GM12878 (cell line): ENCODE measurements at regions not wholly inside any gene's neighbourhood (a gene's known extent, or its start where the extent isn't known, plus 50 kb on each side); places are given as distances from the start of the nearest gene placed in this dataset.

ENCODE experiments used
- ATAC-seq: fragments of 200-7000 bp; cut with Tn5 transposase; 3 replicates; pipeline ENCODE4 v1.9.1; 2020; ENCODE audit warnings: mild to moderate bottlenecking, moderate library complexity
- BruUV-seq: library from RNA; stranded (reverse); fragments of 400-500 nt; replicated peaks from 2 replicates; lab custom pipeline; 2021; lab: Mats Ljungman, UMichigan
- CTCF ChIA-PET: fragments of 300-600 bp; sonication (Branson Sonifier 250); formaldehyde crosslinking; extraction: SDS; loops from one replicate; lab custom pipeline; 2021; ENCODE audit warnings: inconsistent platforms; lab: Yijun Ruan, JAX
- POLR2A ChIA-PET: fragments of 350-600 bp; formaldehyde crosslinking; extraction: SDS; loops from one replicate; lab custom pipeline; 2021; ENCODE audit warnings: inconsistent platforms; lab: Charles Lee
- RAD21 ChIA-PET: fragments of 300-600 bp; sonication (Branson Sonifier 250); formaldehyde crosslinking; loops from one replicate; lab custom pipeline; 2023; ENCODE audit warnings: antibody characterized with exemption; ENCODE audit not compliant: unreplicated experiment; lab: Charles Lee
- SMC1A ChIA-PET: fragments of 300-600 bp; sonication (Branson Sonifier 250); formaldehyde crosslinking; loops from one replicate; lab custom pipeline; 2023; ENCODE audit not compliant: unreplicated experiment, uncharacterized antibody; lab: Charles Lee
- DNase-seq: peaks from one replicate; pipeline ENCODE4 v3.0.0-alpha.2; 2011; ENCODE audit warnings: low read depth, low spot score
- FAIRE-seq: peaks from 3 replicates; lab custom pipeline; 2011; peaks lifted over from hg19 to GRCh38; lab: Jason Lieb, UNC
- H2AFZ ChIP-seq: 2 replicates; pipeline ENCODE4 v1.6.0; 2011; ENCODE audit warnings: low read depth, low read length, control low read depth; ENCODE audit not compliant: control insufficient read depth
- H3K27ac ChIP-seq: 2 replicates; pipeline ENCODE4 v1.5.1; 2011; ENCODE audit warnings: control low read depth; ENCODE audit not compliant: control insufficient read depth, insufficient read depth
- H3K27me3 ChIP-seq, 2 experiments: replicated peaks in 1 of 2; 2 replicates each; pipeline versions ENCODE4 v1.6.0 to v1.6.1; 2011; ENCODE audit warnings: low read length in 1 of 2; ENCODE audit not compliant: control insufficient read depth in 2 of 2, insufficient read depth in 2 of 2
- H3K36me3 ChIP-seq, 2 experiments: 2 replicates each; pipeline ENCODE4 v1.5.1; 2011; ENCODE audit warnings: low read length in 1 of 2; ENCODE audit not compliant: control insufficient read depth in 2 of 2, insufficient read depth in 2 of 2
- H3K4me1 ChIP-seq: 2 replicates; pipeline ENCODE4 v1.6.1; 2011; ENCODE audit warnings: mild to moderate bottlenecking, low read length, moderate library complexity, mixed read lengths; ENCODE audit not compliant: control insufficient read depth, insufficient read depth
- H3K4me2 ChIP-seq: 2 replicates; pipeline ENCODE4 v1.6.0; 2011; ENCODE audit warnings: control low read depth; ENCODE audit not compliant: control insufficient read depth, insufficient read depth
- H3K4me3 ChIP-seq: fragments of 200-600 bp; sonication (generic); 2 replicates; pipeline ENCODE4 v1.5.1; 2016
- H3K79me2 ChIP-seq: 2 replicates; pipeline ENCODE4 v1.6.0; 2011; ENCODE audit warnings: low read length; ENCODE audit not compliant: control insufficient read depth, insufficient read depth
- H3K9ac ChIP-seq: 2 replicates; pipeline ENCODE4 v1.8.0; 2011; ENCODE audit warnings: low read length, control low read depth, mixed read lengths; ENCODE audit not compliant: control insufficient read depth, insufficient read depth
- H3K9me3 ChIP-seq: replicated peaks from 3 replicates; pipeline ENCODE4 v1.5.1; 2011; ENCODE audit warnings: mild to moderate bottlenecking, low read length; ENCODE audit not compliant: control insufficient read depth, insufficient read depth
- H4K20me1 ChIP-seq: 2 replicates; pipeline ENCODE4 v1.6.0; 2011; ENCODE audit not compliant: control insufficient read depth, insufficient read depth
- BCLAF1 ChIP-seq: fragments of 450-650 bp; IDR thresholded peaks from 2 replicates; pipeline ENCODE4 v1.6.1; 2017; ENCODE audit warnings: antibody characterized with exemption, mild to moderate bottlenecking, moderate library complexity
- CBFB ChIP-seq: IDR thresholded peaks from 2 replicates; pipeline ENCODE4 v1.6.1; 2016; ENCODE audit warnings: antibody characterized with exemption, low read depth
- MTA3 ChIP-seq: IDR thresholded peaks from 2 replicates; pipeline ENCODE4 v1.6.1; 2012; ENCODE audit warnings: low read length, inconsistent platforms, borderline replicate concordance
- NBN ChIP-seq: fragments of 450-650 bp; IDR thresholded peaks from 2 replicates; pipeline ENCODE4 v1.6.1; 2016
- PAX5 ChIP-seq: IDR thresholded peaks from 2 replicates; pipeline ENCODE4 v1.6.1; 2011; ENCODE audit warnings: low read depth, low read length, borderline replicate concordance
- RUNX3 ChIP-seq: IDR thresholded peaks from 2 replicates; pipeline ENCODE4 v1.6.1; 2012; ENCODE audit warnings: low read length, inconsistent platforms
- SKIL ChIP-seq: fragments of 450-650 bp; IDR thresholded peaks from 2 replicates; pipeline ENCODE4 v1.6.1; 2017; ENCODE audit warnings: mild to moderate bottlenecking, low read depth, inconsistent platforms; ENCODE audit not compliant: poor library complexity, severe bottlenecking
- SPI1 ChIP-seq: IDR thresholded peaks from 2 replicates; pipeline ENCODE4 v1.6.1; 2011; ENCODE audit warnings: low read depth, mild to moderate bottlenecking, low read length, moderate library complexity, borderline replicate concordance; ENCODE audit not compliant: insufficient read depth
- STAT1 ChIP-seq: fragments of 450-650 bp; conservative IDR thresholded peaks from 2 replicates; pipeline ENCODE4 v1.6.1; 2014; ENCODE audit warnings: antibody characterized with exemption, mild to moderate bottlenecking
- TCF12 ChIP-seq: IDR thresholded peaks from 2 replicates; pipeline ENCODE4 v1.6.1; 2011; ENCODE audit warnings: low read depth, mild to moderate bottlenecking, low read length
- TCF7 ChIP-seq: IDR thresholded peaks from 2 replicates; pipeline ENCODE4 v1.6.1; 2014; ENCODE audit warnings: antibody characterized with exemption, borderline replicate concordance
- YY1 ChIP-seq: IDR thresholded peaks from 2 replicates; pipeline ENCODE4 v1.6.1; 2011; ENCODE audit warnings: low read depth, mild to moderate bottlenecking, low read length
- WGBS: methylation state at CpG from one replicate; pipeline ENCODE4 v1.1.6; 2016; ENCODE audit warnings: low lambda C conversion rate; ENCODE audit not compliant: insufficient replicate concordance, insufficient coverage; ENCODE audit errors: missing lambda C conversion rate; 5-methylcytosine and 5-hydroxymethylcytosine counted together
- in situ Hi-C: fragments of 300-500 bp; cut with MboI; formaldehyde crosslinking; loops from 9 replicates; pipeline ENCODE4 v1.14.3; 2018; ENCODE audit warnings: mixed read lengths
- intact Hi-C: fragments of 100-400 bp; cut with micrococcal nuclease; formaldehyde crosslinking; loops from one replicate; pipeline ENCODE4 v1.14.2; 2022; ENCODE audit not compliant: unreplicated experiment

GRCh38 chr2:235206399-235206798, 254.6 kb downstream of the SH3BP4 start (continued):
- TF ChIP-seq NBN (no peak), MTA3 (no peak)

- intact Hi-C loops, result no loop called here
- peak; percentile 37; the same call in 1 of the 3 replicates for ATAC-seq
- Histone ChIP-seq H3K4me2 (no peak overlapping the region), H3K4me3 (no peak overlapping the region), H3K9ac (no peak overlapping the region), H2AFZ (no peak overlapping the region), H3K9me3 (no peaks in the 10 kb centered on the region; the same call in 2 of the 3 replicates), H3K27me3 (no peaks in the 10 kb centered on the region), H3K27ac (no peak overlapping the region), H4K20me1 (no peaks in the 10 kb centered on the region), H3K79me2 (no peaks in the 10 kb centered on the region), H3K36me3 (no peaks in the 10 kb centered on the region), H3K4me1 (no peaks in the 10 kb centered on the region)
- POLR2A ChIA-PET, result no interaction called here
- WGBS, result 26% methylated on average over 5 of the region's 5 CpGs
- in situ Hi-C loops, result no loop called here
- no TSS peak for BruUV-seq
- no peak for DNase-seq
- FAIRE-seq, result no peak
- SMC1A ChIA-PET, result no interaction called here
- RAD21 ChIA-PET, result no interaction called here
- no peak for TF ChIP-seq CBFB
- 0 out of 2 replicates have a peak, but pooled peaks have one; percentile 49 for TF ChIP-seq TCF12
- no peak for TF ChIP-seq SPI1
- TF ChIP-seq STAT1, result no peak
- peak; percentile 26; the same call in 1 of the 2 replicates for TF ChIP-seq RUNX3
- CTCF ChIA-PET, result interaction anchor here (0.5 kb wide), 1 partner anchor 77 kb away, joined by 3 read pairs; no protein-coding TSS in a partner anchor
These were observed 255.3 kb downstream of the SH3BP4 start for GRCh38 chr2:235206980-235207579.

- ATAC-seq (no peak), DNase-seq (no peak), FAIRE-seq (no peak)
- RAD21 ChIA-PET, result no interaction called here
- Histone ChIP-seq H2AFZ (no peak overlapping the region), H3K4me1 (no peaks in the 10 kb centered on the region), H3K4me3 (no peak overlapping the region), H3K36me3 (no peaks in the 10 kb centered on the region), H3K27ac (no peak overlapping the region), H3K4me2 (no peak overlapping the region), H4K20me1 (no peaks in the 10 kb centered on the region), H3K9ac (no peak overlapping the region), H3K79me2 (no peaks in the 10 kb centered on the region), H3K27me3 (no peaks in the 10 kb centered on the region), H3K9me3 (no peaks in the 10 kb centered on the region; the same call in 2 of the 3 replicates)
- no TSS peak for BruUV-seq
- CTCF ChIA-PET, result no interaction called here
- POLR2A ChIA-PET, result no interaction called here
- 28% methylated on average over 2 of the region's 2 CpGs for WGBS
- intact Hi-C loops (no loop called here), in situ Hi-C loops (no loop called here)
- SMC1A ChIA-PET, result interaction anchor here (0.6 kb wide), 1 partner anchor 154 kb away, joined by 3 read pairs; no protein-coding TSS in a partner anchor
- no peak for TF ChIP-seq BCLAF1
- no peak for TF ChIP-seq MTA3
- TF ChIP-seq STAT1, result no peak
- TF ChIP-seq SKIL, result no peak
- no peak for TF ChIP-seq YY1
- no peak for TF ChIP-seq TCF7
- no peak for TF ChIP-seq PAX5
These were observed 259.2 kb downstream of the SH3BP4 start for GRCh38 chr2:235211056-235211455.
